HepG2 (cell line): ENCODE measurements at regions not wholly inside any gene's neighbourhood (a gene's known extent, or its start where the extent isn't known, plus 50 kb on each side); places are given as distances from the start of the nearest gene placed in this dataset.

Source experiments
- BORCS8-MEF2B ChIP-seq: sonication (generic); formaldehyde crosslinking; IDR thresholded peaks from 2 replicates; pipeline ENCODE4 v1.8.0; 2022; ENCODE audit warnings: mild to moderate bottlenecking, missing genetic modification reagents
- FOSL1 ChIP-seq: sonication (generic); formaldehyde crosslinking; IDR thresholded peaks from 2 replicates; pipeline ENCODE4 v1.9.0; 2021; ENCODE audit warnings: missing genetic modification reagents, borderline replicate concordance
- FOXO1 ChIP-seq: sonication (generic); formaldehyde crosslinking; IDR thresholded peaks from 2 replicates; pipeline ENCODE4 v1.4.0; 2020; ENCODE audit warnings: missing genetic modification reagents
- GTF2F1 ChIP-seq: fragments of 150-350 bp; IDR thresholded peaks from 2 replicates; pipeline ENCODE4 v1.6.1; 2014; ENCODE audit warnings: low read length
- HNRNPH1 ChIP-seq: fragments of 200-400 bp; formaldehyde crosslinking; optimal IDR thresholded peaks from 2 replicates; pipeline ENCODE3; 2017; ENCODE audit warnings: mild to moderate bottlenecking, low read depth, low read length
- IKZF5 ChIP-seq: IDR thresholded peaks from 2 replicates; pipeline ENCODE4 v1.6.1; 2018; ENCODE audit warnings: missing genetic modification reagents, mild to moderate bottlenecking, missing compliant biosample characterization
- MAFG ChIP-seq: sonication (generic); formaldehyde crosslinking; IDR thresholded peaks from 2 replicates; pipeline ENCODE4 v1.5.1; 2020; ENCODE audit warnings: mild to moderate bottlenecking, missing genetic modification reagents
- MED8 ChIP-seq: sonication (generic); formaldehyde crosslinking; IDR thresholded peaks from 2 replicates; pipeline ENCODE4 v1.8.1; 2023; ENCODE audit warnings: mild to moderate bottlenecking, missing genetic modification reagents; ENCODE audit not compliant: insufficient replicate concordance
- NCOA5 ChIP-seq: sonication (generic); formaldehyde crosslinking; IDR thresholded peaks from 2 replicates; pipeline ENCODE4 v1.4.0; 2020; ENCODE audit warnings: missing genetic modification reagents
- NFYC ChIP-seq: IDR thresholded peaks from 2 replicates; pipeline ENCODE4 v1.6.1; 2016; ENCODE audit warnings: missing genetic modification reagents, missing compliant biosample characterization
- PBX2 ChIP-seq: IDR thresholded peaks from 2 replicates; pipeline ENCODE4 v1.6.1; 2016; ENCODE audit warnings: control low read depth
- POLR2A ChIP-seq, 2 experiments: IDR thresholded peaks; 2 replicates each; pipeline ENCODE4 v1.6.1; 2011; ENCODE audit warnings: low read depth in 2 of 2, low read length in 2 of 2, mild to moderate bottlenecking in 1 of 2, moderate library complexity in 1 of 2; ENCODE audit not compliant: insufficient read depth in 1 of 2
- RFX1 ChIP-seq: fragments of 450-650 bp; IDR thresholded peaks from 2 replicates; pipeline ENCODE4 v1.6.1; 2017
- SIX4 ChIP-seq: sonication (generic); formaldehyde crosslinking; IDR thresholded peaks from 2 replicates; pipeline ENCODE4 v1.4.0; 2020; ENCODE audit warnings: missing genetic modification reagents
- SRY ChIP-seq: sonication (generic); formaldehyde crosslinking; IDR thresholded peaks from 2 replicates; pipeline ENCODE4 v1.8.0; 2022; ENCODE audit warnings: mild to moderate bottlenecking, missing genetic modification reagents
- TP53 ChIP-seq: sonication (generic); formaldehyde crosslinking; conservative IDR thresholded peaks from 2 replicates; pipeline ENCODE4 v1.4.0; 2020; ENCODE audit warnings: missing genetic modification reagents
- ZFP1 ChIP-seq: IDR thresholded peaks from 2 replicates; pipeline ENCODE4 v1.6.1; 2016
- ZNF121 ChIP-seq: sonication (generic); formaldehyde crosslinking; IDR thresholded peaks from 2 replicates; pipeline ENCODE4 v1.5.0; 2020; ENCODE audit warnings: mild to moderate bottlenecking, missing genetic modification reagents
- ZNF124 ChIP-seq: sonication (generic); formaldehyde crosslinking; IDR thresholded peaks from 2 replicates; pipeline ENCODE4 v1.4.0; 2020; ENCODE audit warnings: missing genetic modification reagents
- ZNF354B ChIP-seq: sonication (generic); formaldehyde crosslinking; IDR thresholded peaks from 2 replicates; pipeline ENCODE4 v1.8.0; 2022; ENCODE audit warnings: mild to moderate bottlenecking, missing genetic modification reagents
- ZNF543 ChIP-seq: sonication (generic); formaldehyde crosslinking; IDR thresholded peaks from 2 replicates; pipeline ENCODE4 v1.4.0; 2020; ENCODE audit warnings: mild to moderate bottlenecking, missing genetic modification reagents
- ZNF564 ChIP-seq: sonication (generic); formaldehyde crosslinking; IDR thresholded peaks from 2 replicates; pipeline ENCODE4 v1.8.1; 2023; ENCODE audit warnings: mild to moderate bottlenecking, missing genetic modification reagents
- ZNF580 ChIP-seq: IDR thresholded peaks from 2 replicates; pipeline ENCODE4 v1.6.1; 2016; ENCODE audit warnings: low read depth, borderline replicate concordance
- ZNF597 ChIP-seq: sonication (generic); formaldehyde crosslinking; IDR thresholded peaks from 2 replicates; pipeline ENCODE4 v1.5.0; 2020; ENCODE audit warnings: missing genetic modification reagents
- ZNF674 ChIP-seq: sonication (generic); formaldehyde crosslinking; IDR thresholded peaks from 2 replicates; pipeline ENCODE4 v1.5.0; 2020; ENCODE audit warnings: low read depth, mild to moderate bottlenecking, missing genetic modification reagents
- TF ChIP-seq, protein P1 (sequence below): sonication (generic); formaldehyde crosslinking; IDR thresholded peaks from 2 replicates; pipeline ENCODE4 v1.5.0; 2020; ENCODE audit warnings: missing genetic modification reagents, mild to moderate bottlenecking, borderline replicate concordance
- TF ChIP-seq, protein P2 (sequence below): sonication (generic); formaldehyde crosslinking; IDR thresholded peaks from 2 replicates; pipeline ENCODE4 v1.4.0; 2020; ENCODE audit warnings: mild to moderate bottlenecking, missing genetic modification reagents

GRCh38 chr5:38148021-38148625 is 110.2 kb upstream of the EGFLAM start (continued):
- TF ChIP-seq, protein P1, sequence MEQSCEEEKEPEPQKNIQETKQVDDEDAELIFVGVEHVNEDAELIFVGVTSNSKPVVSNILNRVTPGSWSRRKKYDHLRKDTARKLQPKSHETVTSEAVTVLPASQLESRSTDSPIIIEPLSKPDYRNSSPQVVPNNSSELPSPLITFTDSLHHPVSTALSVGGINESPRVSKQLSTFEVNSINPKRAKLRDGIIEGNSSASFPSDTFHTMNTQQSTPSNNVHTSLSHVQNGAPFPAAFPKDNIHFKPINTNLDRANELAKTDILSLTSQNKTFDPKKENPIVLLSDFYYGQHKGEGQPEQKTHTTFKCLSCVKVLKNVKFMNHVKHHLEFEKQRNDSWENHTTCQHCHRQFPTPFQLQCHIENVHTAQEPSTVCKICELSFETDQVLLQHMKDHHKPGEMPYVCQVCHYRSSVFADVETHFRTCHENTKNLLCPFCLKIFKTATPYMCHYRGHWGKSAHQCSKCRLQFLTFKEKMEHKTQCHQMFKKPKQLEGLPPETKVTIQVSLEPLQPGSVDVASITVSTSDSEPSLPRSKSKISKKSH (CRISPR knock-in tag) = no peak
- TF ChIP-seq ZNF580 (CRISPR knock-in tag) (peak; percentile 70; the same call in 1 of the 2 replicates), BORCS8-MEF2B (CRISPR knock-in tag) (no peak), RFX1 (no peak), ZNF564 (CRISPR knock-in tag) (0 out of 2 replicates have a peak, but pooled peaks have one; percentile 46), ZNF597 (CRISPR knock-in tag) (no peak), ZNF121 (CRISPR knock-in tag) (no peak), SRY (CRISPR knock-in tag) (no peak; the same call in 1 of the 2 replicates), GTF2F1 (no peak), MED8 (CRISPR knock-in tag) (peak; percentile 92), ZFP1 (CRISPR knock-in tag) (peak; percentile 49; the same call in 1 of the 2 replicates), ZNF674 (CRISPR knock-in tag) (no peak), HNRNPH1 (no peak), NCOA5 (CRISPR knock-in tag) (no peak), NFYC (no peak), FOXO1 (CRISPR knock-in tag) (peak; percentile 77), ZNF124 (CRISPR knock-in tag) (no peak), MAFG (no peak), ZNF543 (CRISPR knock-in tag) (no peak), ZNF354B (no peak), FOSL1 (CRISPR knock-in tag) (peak; percentile 77; the same call in 1 of the 2 replicates), POLR2A (IDR thresholded peaks at IDR 0.05; ENCODE audit: insufficient read depth in 1 of 2, low read depth in 2 of 2, low read length in 2 of 2) (peak; percentile 67 to 95), SIX4 (CRISPR knock-in tag) (peak; percentile 65), PBX2 (no peak), TP53 (CRISPR knock-in tag) (0 out of 2 replicates have a peak, but pooled peaks have one; percentile 60), IKZF5 (CRISPR knock-in tag) (peak; percentile 70; the same call in 1 of the 2 replicates)
- TF ChIP-seq, protein P2, sequence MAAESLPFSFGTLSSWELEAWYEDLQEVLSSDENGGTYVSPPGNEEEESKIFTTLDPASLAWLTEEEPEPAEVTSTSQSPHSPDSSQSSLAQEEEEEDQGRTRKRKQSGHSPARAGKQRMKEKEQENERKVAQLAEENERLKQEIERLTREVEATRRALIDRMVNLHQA (CRISPR knock-in tag) = no peak
